Stimulated activated naive CD8-positive, alpha-beta T cell treated with anti-CD3 and anti-CD28 coated beads, Interleukin-15, Interleukin-2, amounts not matched to agents 100 ng/mL and 50 ng/mL, for 24 hours (primary cell): ENCODE measurements at regions not wholly inside any gene's neighbourhood (a gene's known extent, or its start where the extent isn't known, plus 50 kb on each side); places are given as distances from the start of the nearest gene placed in this dataset.
"Not testable (repeated sequence)": the region's sequence is repeated elsewhere in the genome, so short reads cannot be mapped to it uniquely, and the experiment has no call there.

ENCODE experiments used
- H3K27ac Mint-ChIP-seq: one replicate; pipeline ENCODE4 v1.8.0; 2021; ENCODE audit warnings: mild to moderate bottlenecking, mixed read lengths
- H3K27me3 Mint-ChIP-seq: one replicate; pipeline ENCODE4 v1.8.0; 2021; ENCODE audit warnings: mixed read lengths
- H3K36me3 Mint-ChIP-seq: one replicate; pipeline ENCODE4 v1.8.0; 2021; ENCODE audit warnings: low read depth, mixed read lengths
- H3K4me1 Mint-ChIP-seq: one replicate; pipeline ENCODE4 v1.8.0; 2021; ENCODE audit warnings: low read depth, mixed read lengths
- H3K4me3 Mint-ChIP-seq: one replicate; pipeline ENCODE4 v1.8.0; 2021; ENCODE audit warnings: mild to moderate bottlenecking, mixed read lengths
- H3K9me3 Mint-ChIP-seq: one replicate; pipeline ENCODE4 v1.8.0; 2021; ENCODE audit warnings: mixed read lengths

- H3K4me1 Mint-ChIP-seq: no peaks in the 10 kb centered on the region
- H3K9me3 Mint-ChIP-seq: no peaks in the 10 kb centered on the region
- H3K36me3 Mint-ChIP-seq: no peaks in the 10 kb centered on the region
- H3K4me3 Mint-ChIP-seq: no peak overlapping the region
- H3K27me3 Mint-ChIP-seq: no peaks in the 10 kb centered on the region
- H3K27ac Mint-ChIP-seq: no peak overlapping the region
Observed at GRCh38 chr3:87756616-87757015, 302.2 kb downstream of the CGGBP1 start.

GRCh38 chr3:87755852-87756251, 303.0 kb downstream of the CGGBP1 start:
- H3K36me3 Mint-ChIP-seq: no peaks in the 10 kb centered on the region
- no peaks in the 10 kb centered on the region for H3K4me1 Mint-ChIP-seq
- no peak overlapping the region for H3K4me3 Mint-ChIP-seq
- no peak overlapping the region for H3K27ac Mint-ChIP-seq
- H3K9me3 Mint-ChIP-seq: no peaks in the 10 kb centered on the region
- no peaks in the 10 kb centered on the region for H3K27me3 Mint-ChIP-seq

- Mint-ChIP-seq H3K27me3 (no peaks in the 10 kb centered on the region), H3K4me1 (no peaks in the 10 kb centered on the region), H3K27ac (no peak overlapping the region), H3K9me3 (peaks cover 10% of the 10 kb centered on the region), H3K4me3 (no peak overlapping the region), H3K36me3 (no peaks in the 10 kb centered on the region)
Observed at GRCh38 chr3:87742250-87742649, 316.6 kb downstream of the CGGBP1 start.

- H3K9me3 Mint-ChIP-seq, H3K4me3 Mint-ChIP-seq, H3K27ac Mint-ChIP-seq, H3K36me3 Mint-ChIP-seq, H3K4me1 Mint-ChIP-seq, H3K27me3 Mint-ChIP-seq: not testable (repeated sequence)
Observed at GRCh38 chr3:87740894-87741293, 317.9 kb downstream of the CGGBP1 start.

- not testable (repeated sequence) for H3K36me3 Mint-ChIP-seq, H3K9me3 Mint-ChIP-seq, H3K27me3 Mint-ChIP-seq, H3K4me1 Mint-ChIP-seq, H3K4me3 Mint-ChIP-seq, H3K27ac Mint-ChIP-seq
Observed at GRCh38 chr3:87737817-87738216, 321.0 kb downstream of the CGGBP1 start.

GRCh38 chr3:87733671-87734367, 325.0 kb downstream of the CGGBP1 start:
- Mint-ChIP-seq H3K4me1 (no peaks in the 10 kb centered on the region), H3K27me3 (no peaks in the 10 kb centered on the region), H3K9me3 (no peaks in the 10 kb centered on the region), H3K36me3 (no peaks in the 10 kb centered on the region), H3K27ac (no peak overlapping the region), H3K4me3 (no peak overlapping the region)

- H3K27ac Mint-ChIP-seq: no peak overlapping the region
- H3K36me3 Mint-ChIP-seq: no peaks in the 10 kb centered on the region
- H3K27me3 Mint-ChIP-seq: no peaks in the 10 kb centered on the region
- no peak overlapping the region for H3K4me3 Mint-ChIP-seq
- no peaks in the 10 kb centered on the region for H3K9me3 Mint-ChIP-seq
- H3K4me1 Mint-ChIP-seq: no peaks in the 10 kb centered on the region
Observed at GRCh38 chr3:87732294-87732693, 326.5 kb downstream of the CGGBP1 start.

GRCh38 chr3:87727783-87728182, 331.0 kb downstream of the CGGBP1 start:
- Mint-ChIP-seq H3K27me3 (no peaks in the 10 kb centered on the region), H3K36me3 (no peaks in the 10 kb centered on the region), H3K9me3 (peaks cover 3% of the 10 kb centered on the region), H3K4me3 (no peak overlapping the region), H3K27ac (no peak overlapping the region), H3K4me1 (no peaks in the 10 kb centered on the region)

GRCh38 chr3:87719060-87719459, 339.7 kb downstream of the CGGBP1 start:
- H3K4me3 Mint-ChIP-seq: no peak overlapping the region
- no peaks in the 10 kb centered on the region for H3K4me1 Mint-ChIP-seq
- no peak overlapping the region for H3K27ac Mint-ChIP-seq
- no peaks in the 10 kb centered on the region for H3K27me3 Mint-ChIP-seq
- H3K36me3 Mint-ChIP-seq: no peaks in the 10 kb centered on the region
- H3K9me3 Mint-ChIP-seq: no peaks in the 10 kb centered on the region

GRCh38 chr3:87710511-87710910, 348.3 kb downstream of the CGGBP1 start:
- no peak overlapping the region for H3K27ac Mint-ChIP-seq
- no peaks in the 10 kb centered on the region for H3K9me3 Mint-ChIP-seq
- H3K4me1 Mint-ChIP-seq: no peaks in the 10 kb centered on the region
- H3K36me3 Mint-ChIP-seq: no peaks in the 10 kb centered on the region
- H3K4me3 Mint-ChIP-seq: no peak overlapping the region
- no peaks in the 10 kb centered on the region for H3K27me3 Mint-ChIP-seq

- Mint-ChIP-seq H3K36me3 (no peaks in the 10 kb centered on the region), H3K27me3 (no peaks in the 10 kb centered on the region), H3K9me3 (no peaks in the 10 kb centered on the region), H3K27ac (no peak overlapping the region), H3K4me1 (no peaks in the 10 kb centered on the region), H3K4me3 (no peak overlapping the region)
Observed at GRCh38 chr3:87710028-87710427, 348.8 kb downstream of the CGGBP1 start.

- Mint-ChIP-seq H3K9me3 (no peaks in the 10 kb centered on the region), H3K36me3 (no peaks in the 10 kb centered on the region), H3K27me3 (peaks cover 6% of the 10 kb centered on the region), H3K4me3 (no peak overlapping the region), H3K27ac (no peak overlapping the region), H3K4me1 (no peaks in the 10 kb centered on the region)
Observed at GRCh38 chr3:87706176-87706575, 352.6 kb downstream of the CGGBP1 start.

- Mint-ChIP-seq H3K9me3 (no peaks in the 10 kb centered on the region), H3K27ac (no peak overlapping the region), H3K4me3 (no peak overlapping the region), H3K27me3 (peaks cover 10% of the 10 kb centered on the region), H3K4me1 (no peaks in the 10 kb centered on the region), H3K36me3 (no peaks in the 10 kb centered on the region)
Observed at GRCh38 chr3:87702600-87702999, 356.2 kb downstream of the CGGBP1 start.

- Mint-ChIP-seq H3K27ac (no peak overlapping the region), H3K27me3 (peaks cover 7% of the 10 kb centered on the region), H3K4me3 (no peak overlapping the region), H3K36me3 (no peaks in the 10 kb centered on the region), H3K9me3 (peaks cover 3% of the 10 kb centered on the region), H3K4me1 (no peaks in the 10 kb centered on the region)
Observed at GRCh38 chr3:87696124-87697013, 362.4 kb downstream of the CGGBP1 start.

- peaks cover 3% of the 10 kb centered on the region for H3K9me3 Mint-ChIP-seq
- no peak overlapping the region for H3K27ac Mint-ChIP-seq
- no peak overlapping the region for H3K4me3 Mint-ChIP-seq
- no peaks in the 10 kb centered on the region for H3K36me3 Mint-ChIP-seq
- H3K27me3 Mint-ChIP-seq: peaks cover 3% of the 10 kb centered on the region
- H3K4me1 Mint-ChIP-seq: no peaks in the 10 kb centered on the region
Observed at GRCh38 chr3:87694678-87695077, 364.1 kb downstream of the CGGBP1 start.
